ENCODE measurements at regions not wholly inside any gene's neighbourhood (a gene's known extent, or its start where the extent isn't known, plus 50 kb on each side); places are given as distances from the start of the nearest gene placed in this dataset.

GRCh38 chr20:48069596-48069995, 284.3 kb upstream of the SULF2 start:
- Histone ChIP-seq H3K4me2 (ENCODE audit: low read length) (no peak overlapping the region), H3K23ac (ENCODE audit: low read length) (no peak overlapping the region), H3K9me3 (ENCODE audit: insufficient read depth, low read depth, low read length) (peaks cover 3% of the 10 kb centered on the region), H3K14ac (ENCODE audit: low read length) (no peak overlapping the region), H2BK5ac (ENCODE audit: low read depth, low read length, poor library complexity) (no peak overlapping the region), H4K8ac (ENCODE audit: low read depth, low read length) (no peak overlapping the region), H3K18ac (ENCODE audit: low read length) (no peak overlapping the region), H2AFZ (ENCODE audit: insufficient read depth, low read length, poor library complexity) (no peak overlapping the region), H3K4ac (ENCODE audit: low read depth, low read length) (no peak overlapping the region), H4K12ac (ENCODE audit: low read depth, low read length) (no peak overlapping the region), H3K4me3 (ENCODE audit: low read depth, low read length) (no peak overlapping the region), H2AK5ac (ENCODE audit: low read length) (no peak overlapping the region), H3K27ac (ENCODE audit: low read depth, low read length) (no peak overlapping the region), H3K27me3 (ENCODE audit: insufficient read depth, low read length) (no peaks in the 10 kb centered on the region), H4K91ac (ENCODE audit: low read depth, low read length) (no peak overlapping the region), H3K4me1 (ENCODE audit: control insufficient read depth in 1 of 2, insufficient read depth in 2 of 2, low read length in 2 of 2) (peaks cover 0 to 3% of the 10 kb centered on the region in 2 experiments), H2BK120ac (ENCODE audit: insufficient read depth, low read length, poor library complexity) (no peak overlapping the region), H3K79me1 (ENCODE audit: low read length) (no peaks in the 10 kb centered on the region), H3K9ac (ENCODE audit: low read length) (no peak overlapping the region), H3K36me3 (ENCODE audit: control insufficient read depth in 1 of 2, insufficient read depth in 2 of 2, low read length in 2 of 2) (no peaks in the 10 kb centered on the region), H2BK12ac (ENCODE audit: low read length) (no peak overlapping the region), H3K79me2 (ENCODE audit: control insufficient read depth, insufficient read depth, low read length, poor library complexity) (no peaks in the 10 kb centered on the region)
- no CpG with 5 or more reads among the region's 3 CpGs for WGBS (ENCODE audit: extremely low coverage, insufficient coverage, insufficient read length)
- no peak for DNase-seq

GRCh38 chr20:48066851-48067250, 281.6 kb upstream of the SULF2 start:
- no peaks in the 10 kb centered on the region for H3K79me1 ChIP-seq (ENCODE audit: low read length)
- no peak overlapping the region for H3K18ac ChIP-seq (ENCODE audit: low read length)
- no peak overlapping the region for H3K14ac ChIP-seq (ENCODE audit: low read length)
- no peak overlapping the region for H3K27ac ChIP-seq (ENCODE audit: low read depth, low read length)
- WGBS (ENCODE audit: extremely low coverage, insufficient coverage, insufficient read length), result no CpG with 5 or more reads among the region's 3 CpGs
- peaks cover 3% of the 10 kb centered on the region for H3K9me3 ChIP-seq (ENCODE audit: insufficient read depth, low read depth, low read length)
- no peak overlapping the region for H4K8ac ChIP-seq (ENCODE audit: low read depth, low read length)
- no peak overlapping the region for H2AK5ac ChIP-seq (ENCODE audit: low read length)
- no peak overlapping the region for H3K4me2 ChIP-seq (ENCODE audit: low read length)
- no peak for DNase-seq
- H3K4me1 ChIP-seq (ENCODE audit: control insufficient read depth in 1 of 2, insufficient read depth in 2 of 2, low read length in 2 of 2), result peaks cover 0 to 3% of the 10 kb centered on the region in 2 experiments
- no peak overlapping the region for H4K12ac ChIP-seq (ENCODE audit: low read depth, low read length)
- no peak overlapping the region for H2AFZ ChIP-seq (ENCODE audit: insufficient read depth, low read length, poor library complexity)
- no peak overlapping the region for H3K4me3 ChIP-seq (ENCODE audit: low read depth, low read length)
- H3K23ac ChIP-seq (ENCODE audit: low read length), result no peak overlapping the region
- no peak overlapping the region for H2BK12ac ChIP-seq (ENCODE audit: low read length)
- H4K91ac ChIP-seq (ENCODE audit: low read depth, low read length), result no peak overlapping the region
- H3K79me2 ChIP-seq (ENCODE audit: control insufficient read depth, insufficient read depth, low read length, poor library complexity), result no peaks in the 10 kb centered on the region
- no peak overlapping the region for H3K9ac ChIP-seq (ENCODE audit: low read length)
- no peak overlapping the region for H2BK120ac ChIP-seq (ENCODE audit: insufficient read depth, low read length, poor library complexity)
- no peaks in the 10 kb centered on the region for H3K36me3 ChIP-seq (ENCODE audit: control insufficient read depth in 1 of 2, insufficient read depth in 2 of 2, low read length in 2 of 2)
- no peak overlapping the region for H2BK5ac ChIP-seq (ENCODE audit: low read depth, low read length, poor library complexity)
- H3K4ac ChIP-seq (ENCODE audit: low read depth, low read length), result no peak overlapping the region
- no peaks in the 10 kb centered on the region for H3K27me3 ChIP-seq (ENCODE audit: insufficient read depth, low read length)

GRCh38 chr20:48066246-48066645, 281.0 kb upstream of the SULF2 start:
- Histone ChIP-seq H3K4me1 (ENCODE audit: control insufficient read depth in 1 of 2, insufficient read depth in 2 of 2, low read length in 2 of 2) (peaks cover 0 to 3% of the 10 kb centered on the region in 2 experiments), H3K9me3 (ENCODE audit: insufficient read depth, low read depth, low read length) (peaks cover 3% of the 10 kb centered on the region), H3K4me3 (ENCODE audit: low read depth, low read length) (no peak overlapping the region), H4K12ac (ENCODE audit: low read depth, low read length) (no peak overlapping the region), H2BK120ac (ENCODE audit: insufficient read depth, low read length, poor library complexity) (no peak overlapping the region), H2AFZ (ENCODE audit: insufficient read depth, low read length, poor library complexity) (no peak overlapping the region), H3K4me2 (ENCODE audit: low read length) (no peak overlapping the region), H3K27me3 (ENCODE audit: insufficient read depth, low read length) (no peaks in the 10 kb centered on the region), H3K79me1 (ENCODE audit: low read length) (no peaks in the 10 kb centered on the region), H3K36me3 (ENCODE audit: control insufficient read depth in 1 of 2, insufficient read depth in 2 of 2, low read length in 2 of 2) (no peaks in the 10 kb centered on the region), H4K8ac (ENCODE audit: low read depth, low read length) (no peak overlapping the region), H3K9ac (ENCODE audit: low read length) (no peak overlapping the region), H2BK5ac (ENCODE audit: low read depth, low read length, poor library complexity) (no peak overlapping the region), H3K14ac (ENCODE audit: low read length) (no peak overlapping the region), H4K91ac (ENCODE audit: low read depth, low read length) (no peak overlapping the region), H2AK5ac (ENCODE audit: low read length) (no peak overlapping the region), H3K79me2 (ENCODE audit: control insufficient read depth, insufficient read depth, low read length, poor library complexity) (no peaks in the 10 kb centered on the region), H3K4ac (ENCODE audit: low read depth, low read length) (no peak overlapping the region), H3K27ac (ENCODE audit: low read depth, low read length) (no peak overlapping the region), H3K18ac (ENCODE audit: low read length) (no peak overlapping the region), H3K23ac (ENCODE audit: low read length) (no peak overlapping the region), H2BK12ac (ENCODE audit: low read length) (no peak overlapping the region)
- no peak for DNase-seq
- 100% methylated on average over 3 of the region's 13 CpGs for WGBS (ENCODE audit: extremely low coverage, insufficient coverage, insufficient read length)

GRCh38 chr20:48065833-48066232, 280.6 kb upstream of the SULF2 start:
- H3K18ac ChIP-seq (ENCODE audit: low read length), result no peak overlapping the region
- H4K8ac ChIP-seq (ENCODE audit: low read depth, low read length), result no peak overlapping the region
- H2BK12ac ChIP-seq (ENCODE audit: low read length), result no peak overlapping the region
- no peak overlapping the region for H3K4me3 ChIP-seq (ENCODE audit: low read depth, low read length)
- H3K9me3 ChIP-seq (ENCODE audit: insufficient read depth, low read depth, low read length), result peaks cover 3% of the 10 kb centered on the region
- no peak overlapping the region for H2AFZ ChIP-seq (ENCODE audit: insufficient read depth, low read length, poor library complexity)
- no peaks in the 10 kb centered on the region for H3K36me3 ChIP-seq (ENCODE audit: control insufficient read depth in 1 of 2, insufficient read depth in 2 of 2, low read length in 2 of 2)
- H3K4me1 ChIP-seq (ENCODE audit: control insufficient read depth in 1 of 2, insufficient read depth in 2 of 2, low read length in 2 of 2), result peaks cover 0 to 3% of the 10 kb centered on the region in 2 experiments
- no peak overlapping the region for H4K91ac ChIP-seq (ENCODE audit: low read depth, low read length)
- H3K23ac ChIP-seq (ENCODE audit: low read length), result no peak overlapping the region
- no peak overlapping the region for H2BK120ac ChIP-seq (ENCODE audit: insufficient read depth, low read length, poor library complexity)
- no peak for DNase-seq
- H3K4me2 ChIP-seq (ENCODE audit: low read length), result no peak overlapping the region
- H4K12ac ChIP-seq (ENCODE audit: low read depth, low read length), result no peak overlapping the region
- no peak overlapping the region for H2BK5ac ChIP-seq (ENCODE audit: low read depth, low read length, poor library complexity)
- no peaks in the 10 kb centered on the region for H3K27me3 ChIP-seq (ENCODE audit: insufficient read depth, low read length)
- H3K79me1 ChIP-seq (ENCODE audit: low read length), result no peaks in the 10 kb centered on the region
- no peak overlapping the region for H3K27ac ChIP-seq (ENCODE audit: low read depth, low read length)
- H2AK5ac ChIP-seq (ENCODE audit: low read length), result no peak overlapping the region
- no peak overlapping the region for H3K14ac ChIP-seq (ENCODE audit: low read length)
- no peaks in the 10 kb centered on the region for H3K79me2 ChIP-seq (ENCODE audit: control insufficient read depth, insufficient read depth, low read length, poor library complexity)
- H3K4ac ChIP-seq (ENCODE audit: low read depth, low read length), result no peak overlapping the region
- no CpG with 5 or more reads among the region's 1 CpG for WGBS (ENCODE audit: extremely low coverage, insufficient coverage, insufficient read length)
- H3K9ac ChIP-seq (ENCODE audit: low read length), result no peak overlapping the region
